GM18858 (cell line): ENCODE measurements at regions not wholly inside any gene's neighbourhood (a gene's known extent, or its start where the extent isn't known, plus 50 kb on each side); places are given as distances from the start of the nearest gene placed in this dataset.
"Not testable (repeated sequence)": the region's sequence is repeated elsewhere in the genome, so short reads cannot be mapped to it uniquely, and the experiment has no call there.

Experiments used
- ATAC-seq: cut with Tn5 transposase; IDR thresholded peaks from one replicate; pipeline ENCODE4 v1.9.1; 2021; ENCODE audit not compliant: unreplicated experiment

DNA sequence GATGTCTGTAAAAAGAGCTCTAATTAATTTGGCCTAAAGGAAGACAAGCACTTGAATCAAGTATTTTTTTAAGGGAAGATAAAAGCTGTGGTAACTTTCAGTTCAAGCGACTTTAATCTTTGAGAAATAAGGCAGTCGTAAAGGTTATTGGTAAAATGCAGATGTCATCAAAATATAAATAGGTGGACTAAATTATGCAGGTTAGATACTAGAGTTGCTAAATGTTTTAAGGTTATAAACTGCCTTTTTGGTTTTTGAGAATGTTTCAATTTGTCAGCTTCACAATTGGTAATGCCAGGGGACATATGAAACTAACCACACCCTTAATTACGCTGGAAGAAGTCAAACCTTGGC, 159.5 kb upstream of the OLIG3 start:
- ATAC-seq: no peak

DNA sequence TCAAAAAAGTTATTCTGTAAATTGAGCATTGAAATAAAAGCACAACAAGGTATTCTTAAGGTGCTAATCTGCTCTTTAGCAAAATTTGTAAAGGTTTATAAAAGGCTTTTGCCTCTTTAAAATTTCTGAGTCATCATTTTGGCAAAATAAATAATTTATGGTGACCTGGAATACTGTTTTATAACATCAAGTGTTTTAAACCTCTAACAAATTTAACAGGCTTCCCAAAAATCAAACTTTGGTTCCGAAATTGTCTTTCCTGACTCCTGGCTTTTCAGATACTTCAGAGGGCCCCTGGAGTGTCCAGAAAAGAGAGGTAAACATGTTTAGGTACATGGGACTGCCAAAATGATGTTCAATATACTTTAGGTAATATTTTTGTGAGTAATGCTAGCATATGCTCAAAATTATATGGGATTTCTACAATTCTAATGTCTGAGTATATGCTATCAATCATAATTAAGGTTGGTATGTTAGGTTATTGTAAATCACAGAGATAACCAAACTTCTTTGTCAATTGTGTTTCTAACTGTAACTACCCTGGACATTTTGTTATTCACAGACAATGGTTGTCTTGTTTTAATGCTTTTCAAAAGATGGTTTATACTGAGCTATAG, 160.3 kb upstream of the OLIG3 start:
- ATAC-seq: no peak

DNA sequence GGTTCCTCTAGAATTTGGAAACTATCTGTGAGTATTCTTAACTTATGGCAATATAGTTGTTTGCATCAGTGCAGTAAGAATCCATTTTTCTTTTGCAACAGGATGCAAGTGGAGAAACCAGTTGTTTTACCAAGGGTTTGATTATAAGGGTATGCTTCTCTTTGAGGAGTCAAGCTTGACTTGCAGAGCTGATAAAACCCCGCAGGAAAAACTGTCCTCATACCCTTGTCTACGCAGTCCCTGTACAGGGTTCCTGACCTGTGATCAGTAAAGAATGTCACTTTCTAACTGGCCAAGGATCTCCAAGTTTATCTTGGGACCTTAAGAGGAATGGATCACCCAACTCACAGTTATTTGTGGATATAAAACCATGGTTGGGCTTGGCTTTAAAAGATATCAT, 161.1 kb upstream of the OLIG3 start:
- ATAC-seq: no peak

DNA sequence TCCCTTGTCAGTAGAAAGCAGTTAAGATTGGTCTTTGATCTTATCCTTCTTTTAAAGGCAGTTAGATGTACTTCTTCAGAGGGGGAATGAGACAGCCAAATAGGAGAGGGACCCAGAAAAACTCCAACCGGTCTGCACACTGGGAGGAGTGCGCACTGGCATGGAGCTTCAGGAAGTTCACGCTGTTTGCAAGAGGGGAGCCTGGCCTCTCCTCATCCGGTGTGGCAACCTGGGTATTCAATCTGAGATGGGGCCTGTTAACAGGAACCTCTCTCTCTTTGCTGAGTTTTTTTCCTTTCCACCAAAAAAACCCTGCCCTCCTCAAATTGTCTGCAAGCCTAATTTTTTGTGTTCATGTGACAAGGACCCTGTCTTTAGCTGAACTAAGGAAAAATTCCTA, 162.5 kb upstream of the OLIG3 start:
- no peak for ATAC-seq

DNA sequence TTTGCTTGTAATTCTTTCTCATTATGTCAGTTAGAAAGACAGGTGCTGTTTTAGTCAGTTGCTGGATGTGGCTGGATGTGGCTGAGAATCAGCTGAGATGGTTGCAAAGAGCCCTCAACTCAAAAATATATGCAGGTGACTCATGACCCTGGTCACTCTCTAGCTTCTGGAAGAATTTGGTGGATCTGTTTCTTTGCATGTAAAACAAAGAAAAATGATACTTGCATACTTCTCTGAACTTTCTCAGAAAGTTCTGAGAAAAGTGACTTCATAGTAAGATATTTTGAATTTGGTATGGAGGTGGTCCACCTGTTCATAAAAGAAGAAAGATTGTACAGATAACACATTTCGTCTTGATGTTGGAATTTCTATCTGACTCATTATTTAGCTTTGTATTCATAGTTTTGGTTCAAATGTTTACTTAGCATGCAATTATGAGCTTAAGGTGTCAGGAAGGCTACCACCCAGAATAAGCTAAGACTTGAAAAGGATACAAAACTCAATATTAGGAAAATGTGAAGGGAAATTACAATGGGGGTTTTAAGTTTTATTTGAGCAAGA, 163.2 kb upstream of the OLIG3 start:
- ATAC-seq: no peak

DNA sequence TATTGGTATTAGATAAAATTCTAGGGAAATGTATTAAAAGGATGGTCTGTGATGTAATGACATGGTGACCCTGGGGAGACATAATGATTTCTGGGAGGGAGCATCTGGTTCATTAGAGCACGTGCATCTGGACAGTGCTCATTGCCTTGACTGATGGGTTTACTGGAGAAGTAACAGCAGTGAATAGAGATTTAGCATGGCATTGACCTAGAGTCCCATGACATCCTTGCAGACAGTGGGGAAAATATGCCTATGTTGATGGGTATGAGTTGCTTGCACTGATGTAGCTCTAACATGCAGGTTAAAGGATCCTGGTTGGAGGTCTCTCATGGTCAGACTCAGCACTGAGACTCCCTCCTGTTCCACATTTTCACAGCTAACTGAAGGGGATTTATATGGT, 164.1 kb upstream of the OLIG3 start:
- ATAC-seq: no peak

DNA sequence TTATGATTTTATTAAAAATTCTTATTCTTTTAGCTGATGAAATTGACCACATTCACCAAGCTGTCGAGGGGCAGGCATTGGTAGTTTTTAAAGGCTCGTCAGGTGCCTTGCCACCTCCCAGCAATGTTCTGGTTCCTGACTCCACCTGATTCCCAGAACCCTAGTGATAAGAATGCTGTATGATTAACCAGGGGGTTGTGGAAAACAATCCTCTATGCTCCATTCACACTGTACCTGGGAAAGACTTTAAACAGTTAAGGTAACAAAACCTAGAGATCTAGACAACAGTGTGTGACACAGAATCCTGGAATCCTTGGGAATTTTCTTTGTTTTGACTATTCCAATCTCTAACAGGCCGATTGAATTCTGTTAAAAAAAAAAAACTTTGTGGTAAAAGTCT, 165.7 kb upstream of the OLIG3 start:
- ATAC-seq: no peak

DNA sequence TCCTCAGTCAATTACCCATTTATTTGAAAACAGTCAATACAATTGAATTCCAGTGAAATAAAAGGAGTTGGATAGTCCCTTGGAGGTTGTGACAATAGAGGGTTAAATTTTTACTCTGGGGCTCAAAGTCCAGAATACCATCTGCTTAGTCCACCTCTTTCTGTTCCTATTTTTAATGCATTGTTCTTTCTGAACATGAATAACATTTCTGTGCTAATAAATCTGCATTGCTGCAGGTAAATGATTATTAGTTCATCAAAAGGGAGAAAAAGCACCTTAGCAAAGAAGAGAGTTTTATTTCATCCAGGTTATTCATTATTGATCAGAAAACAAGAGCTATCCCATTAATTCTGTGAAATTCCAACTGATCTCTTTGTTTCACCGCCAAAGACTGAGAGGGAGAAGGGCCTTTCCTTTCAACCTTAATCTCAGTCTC, 166.1 kb upstream of the OLIG3 start:
- no peak for ATAC-seq

DNA sequence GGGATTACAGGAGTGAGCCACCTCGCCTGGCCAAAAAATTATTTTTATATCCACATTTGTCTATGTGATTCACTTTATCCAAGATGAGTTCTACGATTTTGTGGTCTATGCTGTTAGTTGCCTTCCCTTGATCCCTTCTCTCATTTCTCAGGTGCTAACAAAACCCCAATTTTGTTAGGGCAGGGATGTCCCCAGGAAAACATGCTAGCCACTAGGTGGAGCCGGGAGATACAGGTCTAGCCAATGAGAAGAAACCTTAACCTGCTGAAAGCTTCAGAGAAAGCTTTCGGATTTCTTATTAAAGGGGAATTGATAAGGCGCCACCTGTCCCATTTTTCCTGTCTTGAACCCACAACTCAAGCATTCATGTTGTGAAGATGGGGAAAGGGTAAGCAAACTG, 167.4 kb upstream of the OLIG3 start:
- no peak for ATAC-seq

DNA sequence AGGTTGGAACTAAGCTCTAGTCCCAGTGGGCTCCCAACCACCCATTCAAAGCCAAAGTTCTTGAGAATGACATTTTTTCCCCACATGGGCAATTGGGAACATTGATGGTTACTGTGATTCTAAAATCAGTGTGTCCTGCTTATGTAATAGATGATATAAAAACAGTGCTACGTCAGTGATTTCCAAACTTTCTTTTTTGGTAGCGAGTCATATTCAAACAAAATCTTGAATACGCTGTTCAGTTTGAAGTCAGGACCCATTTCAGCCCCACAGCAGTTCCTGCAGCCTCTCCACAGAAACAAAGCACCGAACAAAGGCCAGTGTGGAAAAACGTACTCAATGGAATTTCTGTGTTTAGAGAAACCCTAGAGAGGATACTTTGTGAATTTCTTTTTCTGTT, 170.0 kb upstream of the OLIG3 start:
- no peak for ATAC-seq

DNA sequence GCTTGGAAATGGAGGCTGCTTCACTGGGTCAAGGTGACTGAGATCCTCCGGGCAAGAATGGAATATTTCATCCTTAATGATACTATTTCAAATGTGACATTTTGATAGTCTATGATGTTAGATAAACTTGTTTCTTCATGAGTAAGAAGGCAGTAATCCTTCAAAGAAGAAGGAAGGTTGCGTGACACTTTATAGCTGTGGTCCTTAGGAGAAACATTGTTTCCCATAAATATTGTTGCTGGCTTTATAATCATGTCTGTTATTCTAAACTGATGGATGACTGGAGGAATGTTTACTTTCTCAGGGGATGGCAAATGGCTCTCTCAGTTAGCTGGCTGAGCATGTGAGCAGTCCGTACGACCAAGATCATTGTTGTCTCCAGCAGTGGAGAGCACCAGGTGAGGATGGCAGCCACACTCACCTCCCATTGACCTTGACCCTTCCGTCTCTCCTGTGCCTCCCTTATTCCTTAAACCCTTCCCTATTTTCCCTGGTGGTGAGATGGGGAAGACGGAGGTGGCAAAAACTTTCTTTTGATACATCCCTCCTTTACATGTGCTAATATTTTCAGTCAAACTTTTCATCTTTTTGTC, 171.2 kb upstream of the OLIG3 start:
- ATAC-seq: no peak

DNA sequence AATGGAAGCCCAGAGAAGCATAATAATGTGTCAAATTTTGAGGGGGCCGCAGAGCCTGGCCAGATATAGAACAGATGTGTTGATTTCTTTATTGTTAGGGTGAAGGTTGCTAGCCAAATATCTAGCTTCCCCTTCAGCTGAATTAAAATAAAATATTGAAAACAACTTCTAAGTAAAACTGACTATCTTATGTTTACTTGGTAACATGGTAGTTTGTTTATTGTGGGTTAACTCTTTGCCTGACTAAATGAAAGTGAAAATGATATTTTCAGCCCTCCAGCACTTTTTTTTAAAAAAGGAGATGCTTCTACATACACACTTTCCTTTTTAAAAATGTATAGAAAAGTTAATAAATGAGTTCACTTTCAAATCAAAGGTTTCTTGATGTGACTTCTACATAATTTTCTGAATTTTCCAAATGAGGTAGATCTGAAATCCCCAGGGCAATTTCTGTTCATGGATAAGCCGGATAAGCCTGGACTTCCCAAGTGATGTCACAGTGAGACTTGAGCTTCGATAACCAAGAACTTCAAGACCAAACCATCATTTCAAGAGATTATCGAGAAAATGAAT, 172.1 kb upstream of the OLIG3 start:
- ATAC-seq: no peak

DNA sequence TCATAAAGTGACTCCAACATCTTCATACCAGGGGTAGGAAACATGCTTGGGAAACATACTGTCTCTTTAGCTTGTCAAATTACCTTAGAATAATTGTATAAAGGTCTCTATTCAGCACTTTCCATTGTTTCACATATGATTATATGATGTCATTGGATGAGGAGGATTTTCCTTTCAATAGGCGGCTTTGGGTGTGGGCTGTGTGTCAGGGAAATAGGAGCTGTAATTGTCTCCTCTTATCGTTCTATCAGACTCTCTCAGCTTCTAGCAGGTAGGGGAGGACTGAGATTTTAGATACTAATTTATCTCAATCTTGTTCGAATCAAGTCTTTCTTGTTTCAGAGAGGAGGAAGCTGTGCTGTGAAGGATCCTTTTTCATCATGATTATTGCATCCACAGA, 179.4 kb upstream of the OLIG3 start:
- ATAC-seq: no peak

DNA sequence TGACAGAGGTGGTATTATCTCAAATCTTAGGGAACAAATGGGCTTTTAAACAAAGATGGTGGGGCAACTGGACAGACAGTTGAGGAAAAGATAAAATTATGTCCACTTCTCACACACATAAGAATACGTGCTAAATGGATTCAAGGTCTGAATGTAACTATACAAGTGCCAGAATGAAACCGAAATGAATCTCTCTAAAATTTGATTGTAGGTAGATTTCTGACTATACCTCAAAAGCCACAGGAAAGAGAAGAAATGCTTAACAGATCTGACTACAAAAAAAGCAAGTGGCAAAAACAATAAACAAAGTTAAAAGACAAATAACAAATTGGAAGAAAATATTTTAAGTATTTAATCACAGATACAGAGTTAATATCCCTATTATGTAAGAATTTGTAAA, 182.7 kb upstream of the OLIG3 start:
- peak; percentile 48 for ATAC-seq

DNA sequence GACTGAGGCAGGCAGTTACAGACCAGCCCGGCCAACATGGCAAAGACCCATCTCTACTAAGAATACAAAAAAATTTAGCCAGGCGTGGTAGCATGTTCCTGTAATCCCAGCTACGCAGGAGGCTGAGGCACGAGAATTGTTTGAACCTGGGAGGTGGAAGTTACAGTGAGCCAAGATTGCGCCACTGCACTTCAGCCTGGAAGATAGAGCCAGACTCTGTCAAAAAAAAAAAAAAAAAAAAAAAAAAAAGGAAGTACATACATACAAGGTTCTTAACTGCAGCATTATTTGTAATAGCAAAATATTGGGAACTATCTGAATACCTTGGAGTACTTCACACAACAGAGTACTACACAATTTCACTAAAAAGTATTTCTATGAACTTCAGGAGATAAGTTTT, 183.5 kb upstream of the OLIG3 start:
- ATAC-seq: no peak

DNA sequence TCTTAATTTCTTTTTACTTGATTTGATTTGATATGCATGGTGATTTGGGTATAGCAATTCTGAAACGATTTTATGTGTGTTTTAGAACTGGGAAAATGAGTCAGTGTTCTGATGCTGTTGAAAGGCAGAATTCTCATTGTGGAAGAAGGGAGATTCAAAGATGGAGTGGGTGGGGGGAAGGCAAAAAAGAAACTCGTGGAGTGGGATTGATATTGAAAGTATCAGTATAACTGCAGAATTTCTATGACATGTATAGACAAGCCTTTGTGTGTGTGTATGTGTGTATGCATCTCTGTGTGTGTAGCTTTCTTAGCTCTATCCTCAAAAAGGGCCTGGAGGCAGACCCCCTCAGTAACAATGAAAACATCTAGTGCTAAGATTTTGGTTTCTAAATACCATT, 184.3 kb upstream of the OLIG3 start:
- ATAC-seq: no peak

DNA sequence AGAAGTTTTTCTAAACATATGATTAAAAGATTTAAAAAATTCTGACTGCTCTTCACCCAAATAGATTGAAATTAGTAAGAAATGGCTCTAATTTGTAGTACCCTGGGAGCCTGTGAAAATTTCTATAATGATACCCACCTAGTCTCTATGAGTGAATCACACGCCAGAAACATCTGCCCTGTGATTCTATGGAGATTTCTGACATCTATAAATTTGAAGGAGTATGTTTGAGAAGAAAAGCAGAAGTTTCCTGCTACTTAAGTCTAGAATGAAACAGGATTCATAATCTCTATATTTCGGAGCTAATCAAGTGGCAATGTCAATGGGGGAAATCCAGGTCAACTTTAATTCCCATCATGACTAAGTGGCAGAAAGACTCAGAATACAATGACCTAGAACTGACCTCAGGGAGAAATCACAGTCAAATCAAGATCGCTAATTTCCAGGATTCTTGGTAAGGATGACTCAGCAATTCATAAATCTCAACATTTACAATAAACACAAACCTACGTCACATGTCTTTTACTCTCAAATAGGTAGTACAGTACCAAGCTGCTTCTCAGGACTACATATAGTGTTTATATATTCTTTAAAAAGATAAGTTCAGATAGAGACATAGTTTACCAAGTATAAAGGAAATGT, 186.2 kb upstream of the TNFAIP3 start:
- ATAC-seq: no peak

DNA sequence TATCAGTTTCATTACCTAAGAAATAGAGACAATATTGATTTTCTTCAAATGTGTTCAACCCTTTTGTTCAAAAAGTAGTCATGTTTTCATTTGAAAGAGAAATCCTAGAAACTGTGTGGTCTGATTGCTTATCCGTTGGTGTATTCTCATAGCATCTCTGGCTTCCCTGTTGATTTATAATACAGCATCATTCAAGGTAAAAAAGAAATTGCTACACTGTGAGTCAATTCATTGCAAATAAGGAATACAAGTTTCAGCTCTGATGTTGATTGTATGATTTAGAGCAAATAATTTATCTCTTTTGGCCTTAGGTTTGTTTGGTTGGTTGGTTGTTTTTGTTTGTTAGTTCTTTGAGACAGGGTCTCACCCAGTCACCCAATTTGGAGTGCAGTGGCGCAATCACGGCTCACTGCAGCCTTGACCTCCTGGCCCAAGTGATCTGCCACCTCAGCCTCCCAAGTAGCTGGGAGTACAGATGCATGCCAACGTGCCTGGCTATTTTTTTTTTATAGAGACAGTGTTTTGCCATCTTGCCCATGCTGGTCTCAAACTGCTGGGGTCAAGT, 185.5 kb upstream of the TNFAIP3 start:
- no peak for ATAC-seq

DNA sequence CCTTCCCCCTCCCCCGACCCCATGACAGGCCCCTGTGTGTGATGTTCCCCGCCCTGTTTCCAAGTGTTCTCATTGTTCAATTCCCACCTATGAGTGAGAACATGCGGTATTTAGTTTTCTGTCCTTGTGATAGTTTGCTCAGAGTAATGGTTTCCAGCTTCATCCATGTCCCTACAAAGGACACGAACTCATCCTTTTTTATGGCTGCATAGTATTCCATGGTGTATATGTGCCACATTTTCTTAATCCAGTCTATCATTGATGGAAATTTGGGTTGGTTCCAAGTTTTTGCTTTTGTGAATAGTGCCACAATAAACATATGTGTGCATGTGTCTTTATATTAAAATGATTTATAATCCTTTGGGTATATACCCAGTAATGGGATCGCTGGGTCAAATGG, 184.4 kb upstream of the TNFAIP3 start:
- not testable (repeated sequence) for ATAC-seq

DNA sequence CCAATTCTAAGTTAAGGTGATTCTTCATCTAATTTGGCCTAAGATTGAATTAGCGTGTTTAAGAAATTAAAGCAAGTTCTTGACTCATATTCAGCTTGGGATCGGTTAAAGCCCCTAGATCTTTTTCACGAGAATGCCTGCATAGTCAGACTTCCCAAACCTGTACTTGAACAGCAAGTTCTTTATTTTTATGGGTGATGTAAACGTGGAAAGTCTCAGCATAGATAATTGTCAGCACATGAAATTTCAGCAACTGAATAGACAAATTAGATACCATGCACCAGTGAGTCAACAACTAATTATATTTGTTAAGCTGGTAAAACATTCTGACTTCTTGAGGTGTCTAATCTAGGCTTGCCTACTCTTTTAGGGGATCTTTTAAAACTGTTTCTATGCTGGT, 183.1 kb upstream of the TNFAIP3 start:
- no peak for ATAC-seq

DNA sequence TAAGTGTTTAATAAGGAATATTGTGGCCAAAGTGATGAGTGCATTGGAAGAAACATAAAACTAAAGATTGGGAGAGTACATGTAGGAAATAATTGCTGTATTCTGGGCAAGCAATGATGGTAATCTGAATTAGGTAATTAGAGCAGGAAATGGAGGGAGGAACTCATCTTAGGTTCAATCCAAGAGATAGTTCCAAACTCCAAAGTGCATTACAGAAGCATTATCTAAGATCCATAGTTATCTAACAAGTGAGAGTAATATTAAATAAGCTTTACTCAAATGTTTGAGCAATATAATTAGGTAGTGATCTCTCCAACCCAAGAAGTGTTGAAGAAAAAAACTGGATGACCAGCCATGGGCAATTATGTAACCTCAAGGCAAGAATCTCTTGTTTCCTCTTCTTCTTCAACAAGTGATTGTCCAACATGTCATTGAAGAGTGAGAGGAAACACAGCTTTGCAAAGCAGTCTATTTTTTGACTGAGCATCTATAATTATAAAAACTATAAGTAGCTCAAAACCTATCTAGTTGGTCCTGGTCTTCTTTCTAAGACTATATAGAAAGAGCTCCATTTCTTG, 181.2 kb upstream of the TNFAIP3 start:
- no peak for ATAC-seq

DNA sequence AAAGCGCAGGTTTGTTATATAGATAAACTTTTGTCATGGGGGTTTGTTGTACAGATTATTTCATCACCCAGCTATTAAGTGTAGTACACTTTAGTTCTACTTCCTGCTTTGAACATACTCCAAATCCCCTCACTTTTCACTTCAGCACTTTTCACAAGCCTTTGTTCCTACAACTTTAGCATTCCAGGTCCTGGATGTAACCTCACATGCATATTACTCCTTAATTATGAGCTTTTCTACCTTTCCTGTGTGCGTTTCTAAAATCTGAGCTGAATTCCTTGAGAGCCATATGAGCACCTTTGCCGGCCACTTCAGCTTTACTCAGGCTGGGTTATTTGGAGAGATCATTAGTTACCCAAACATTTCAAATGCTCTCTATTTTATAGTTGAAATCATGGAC, 179.2 kb upstream of the TNFAIP3 start:
- ATAC-seq: no peak
